PC-3 (cell line): ENCODE measurements at regions not wholly inside any gene's neighbourhood (a gene's known extent, or its start where the extent isn't known, plus 50 kb on each side); places are given as distances from the start of the nearest gene placed in this dataset.

Experiments used
- ATAC-seq: fragments of 200-7000 bp; cut with Tn5 transposase; 2 replicates; pipeline ENCODE4 v1.9.1; 2020; ENCODE audit warnings: mild to moderate bottlenecking, moderate library complexity
- BruUV-seq: library from RNA; stranded (reverse); fragments of 400-500 nt; replicated peaks from 2 replicates; lab custom pipeline; 2021; lab: Mats Ljungman, UMichigan
- CTCF ChIA-PET: fragments of 300-600 bp; sonication (Branson Sonifier 250); formaldehyde crosslinking; loops from one replicate; lab custom pipeline; 2022; ENCODE audit warnings: antibody characterized with exemption; lab: Charles Lee
- POLR2A ChIA-PET: fragments of 300-600 bp; sonication (Branson Sonifier 250); formaldehyde crosslinking; loops from one replicate; lab custom pipeline; 2022; ENCODE audit warnings: antibody characterized with exemption; ENCODE audit not compliant: unreplicated experiment; lab: Charles Lee
- DNase-seq: peaks from one replicate; pipeline ENCODE4 v3.0.0-alpha.2; 2015
- H2AFZ ChIP-seq: fragments of 300-600 bp; sonication (generic); 2 replicates; pipeline ENCODE4 v1.6.0; 2016; ENCODE audit warnings: antibody characterized with exemption, low read length
- H3F3A ChIP-seq: fragments of 300-600 bp; sonication (generic); one replicate; pipeline ENCODE4 v1.6.0; 2017; ENCODE audit warnings: antibody characterized with exemption, low read length, control low read depth, mild to moderate bottlenecking; ENCODE audit not compliant: unreplicated experiment
- H3K27ac ChIP-seq: fragments of 300-600 bp; sonication (generic); 2 replicates; pipeline ENCODE4 v1.5.1; 2016; ENCODE audit warnings: mild to moderate bottlenecking, low read length
- H3K27me3 ChIP-seq: fragments of 300-600 bp; sonication (generic); 2 replicates; pipeline ENCODE4 v1.6.1; 2016; ENCODE audit warnings: low read length, mixed read lengths
- H3K36me3 ChIP-seq: fragments of 300-600 bp; sonication (generic); 2 replicates; pipeline ENCODE4 v1.6.1; 2016; ENCODE audit warnings: low read depth, mixed run types, low read length, mixed read lengths
- H3K4me1 ChIP-seq: fragments of 300-600 bp; sonication (generic); 2 replicates; pipeline ENCODE4 v1.5.1; 2016; ENCODE audit warnings: low read length; ENCODE audit not compliant: insufficient read depth
- H3K4me2 ChIP-seq: fragments of 300-600 bp; sonication (generic); 2 replicates; pipeline ENCODE4 v1.6.0; 2016; ENCODE audit warnings: low read length
- H3K4me3 ChIP-seq: fragments of 300-600 bp; sonication (generic); 2 replicates; pipeline ENCODE4 v1.5.1; 2016; ENCODE audit warnings: mild to moderate bottlenecking, low read length, mixed read lengths
- H3K79me2 ChIP-seq: fragments of 300-600 bp; sonication (generic); 2 replicates; pipeline ENCODE4 v1.6.1; 2017; ENCODE audit warnings: low read length, mixed read lengths
- H3K9ac ChIP-seq: fragments of 300-600 bp; sonication (generic); 2 replicates; pipeline ENCODE4 v1.6.0; 2016; ENCODE audit warnings: mild to moderate bottlenecking, low read length
- H3K9me2 ChIP-seq: fragments of 300-600 bp; sonication (generic); replicated peaks from 2 replicates; pipeline ENCODE4 v1.6.1; 2016; ENCODE audit warnings: mixed run types, low read length, mixed read lengths
- H3K9me3 ChIP-seq: fragments of 300-600 bp; sonication (generic); 2 replicates; pipeline ENCODE4 v1.6.1; 2016; ENCODE audit warnings: low read length, mixed read lengths
- H4K20me1 ChIP-seq: fragments of 300-600 bp; sonication (generic); 2 replicates; pipeline ENCODE4 v1.6.1; 2016; ENCODE audit warnings: low read length, mixed read lengths
- CTCF ChIP-seq: fragments of 300-600 bp; sonication (generic); conservative IDR thresholded peaks from 2 replicates; pipeline ENCODE4 v1.5.1; 2017; ENCODE audit warnings: antibody characterized with exemption, low read depth, mild to moderate bottlenecking, low read length
- EZH2 ChIP-seq: fragments of 300-600 bp; sonication (generic); IDR thresholded peaks from one replicate; pipeline ENCODE4 v1.6.1; 2017; ENCODE audit warnings: antibody characterized with exemption, mild to moderate bottlenecking, low read length; ENCODE audit not compliant: unreplicated experiment
- EZH2phosphoT487 ChIP-seq: fragments of 300-600 bp; sonication (generic); IDR thresholded peaks from 2 replicates; pipeline ENCODE4 v1.6.1; 2018; ENCODE audit warnings: mild to moderate bottlenecking, antibody characterized with exemption, low read length, borderline replicate concordance
- intact Hi-C: fragments of 100-400 bp; cut with micrococcal nuclease; formaldehyde crosslinking; loops from 2 replicates; pipeline ENCODE4 v1.9.0; 2023

DNA sequence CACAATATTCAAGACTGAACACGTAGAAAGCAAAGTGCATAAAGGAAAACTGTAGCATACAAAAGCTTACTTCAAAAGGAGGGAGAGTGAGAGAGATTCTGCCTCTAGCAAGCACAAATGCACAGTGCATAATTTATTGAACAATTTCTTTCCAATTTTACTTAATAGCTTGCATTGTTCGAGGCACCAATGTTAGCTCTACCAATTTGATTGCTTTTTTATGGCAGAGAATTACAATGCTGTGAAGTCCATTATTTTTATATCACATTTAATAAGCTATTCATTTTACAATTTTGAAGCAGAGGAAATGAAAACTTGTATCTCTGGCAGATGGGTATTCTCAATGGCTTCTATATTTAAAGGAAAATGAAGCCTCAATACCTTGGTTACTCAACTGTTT lies 331.7 kb downstream of the GPM6A start:
- ChIA-PET CTCF (no interaction called here), POLR2A (no interaction called here)

GRCh38 chr4:175499735-175500352 lies 312.2 kb downstream of the GPM6A start:
- ATAC-seq (no peak), DNase-seq (no peak)
- Histone ChIP-seq H3K27ac (no peak overlapping the region), H3K4me3 (no peak overlapping the region), H3K9me3 (no peaks in the 10 kb centered on the region), H3K4me1 (no peaks in the 10 kb centered on the region), H3K36me3 (no peaks in the 10 kb centered on the region), H3F3A (no peaks in the 10 kb centered on the region), H4K20me1 (no peaks in the 10 kb centered on the region), H3K27me3 (no peaks in the 10 kb centered on the region), H3K79me2 (no peaks in the 10 kb centered on the region), H2AFZ (no peak overlapping the region), H3K9me2 (no peaks in the 10 kb centered on the region), H3K4me2 (no peak overlapping the region), H3K9ac (no peak overlapping the region)
- ChIA-PET POLR2A (no interaction called here), CTCF (no interaction called here)
- TF ChIP-seq EZH2 (no peak), CTCF (no peak), EZH2phosphoT487 (no peak)
- intact Hi-C loops = no loop called here
- BruUV-seq = no TSS peak

More for the DNA sequence above, 331.7 kb downstream of the GPM6A start:
- no peaks in the 10 kb centered on the region for H4K20me1 ChIP-seq
- no peaks in the 10 kb centered on the region for H3K27me3 ChIP-seq
- no peaks in the 10 kb centered on the region for H3K4me1 ChIP-seq
- H3K79me2 ChIP-seq = no peaks in the 10 kb centered on the region
- H3K4me2 ChIP-seq = no peak overlapping the region
- no peaks in the 10 kb centered on the region for H3F3A ChIP-seq
- H3K4me3 ChIP-seq = no peak overlapping the region
- H2AFZ ChIP-seq = no peak overlapping the region
- TF ChIP-seq CTCF (no peak), EZH2phosphoT487 (no peak), EZH2 (no peak)
- H3K9me2 ChIP-seq = no peaks in the 10 kb centered on the region
- DNase-seq (no peak), ATAC-seq (no peak)
- no peaks in the 10 kb centered on the region for H3K9me3 ChIP-seq
- no peak overlapping the region for H3K9ac ChIP-seq
- intact Hi-C loops = no loop called here
- no peak overlapping the region for H3K27ac ChIP-seq
- no peaks in the 10 kb centered on the region for H3K36me3 ChIP-seq
- BruUV-seq = no TSS peak

GRCh38 chr4:175504318-175504717 lies 307.7 kb downstream of the GPM6A start:
- no peak overlapping the region for H2AFZ ChIP-seq
- no peak overlapping the region for H3K27ac ChIP-seq
- H3K9me2 ChIP-seq = no peaks in the 10 kb centered on the region
- intact Hi-C loops = no loop called here
- CTCF ChIA-PET = no interaction called here
- POLR2A ChIA-PET = no interaction called here
- no peak overlapping the region for H3K4me2 ChIP-seq
- H3K9me3 ChIP-seq = no peaks in the 10 kb centered on the region
- H3K4me3 ChIP-seq = no peak overlapping the region
- H3F3A ChIP-seq = no peaks in the 10 kb centered on the region
- H3K36me3 ChIP-seq = no peaks in the 10 kb centered on the region
- no peaks in the 10 kb centered on the region for H3K79me2 ChIP-seq
- TF ChIP-seq CTCF = no peak
- no peak for TF ChIP-seq EZH2phosphoT487
- no peak for TF ChIP-seq EZH2
- ATAC-seq = no peak
- H3K27me3 ChIP-seq = no peaks in the 10 kb centered on the region
- DNase-seq = no peak
- no peaks in the 10 kb centered on the region for H4K20me1 ChIP-seq
- BruUV-seq = no TSS peak
- H3K4me1 ChIP-seq = no peaks in the 10 kb centered on the region
- no peak overlapping the region for H3K9ac ChIP-seq
